Bronchial epithelial cell (primary cell): ENCODE measurements at regions not wholly inside any gene's neighbourhood (a gene's known extent, or its start where the extent isn't known, plus 50 kb on each side); places are given as distances from the start of the nearest gene placed in this dataset.
"Not testable (repeated sequence)": the region's sequence is repeated elsewhere in the genome, so short reads cannot be mapped to it uniquely, and the experiment has no call there.

ENCODE experiments used
- DNase-seq: peaks from one replicate; pipeline ENCODE4 v3.0.0-alpha.2; 2010; ENCODE audit warnings: low read depth
- FAIRE-seq: peaks from 2 replicates; lab custom pipeline; 2011; peaks lifted over from hg19 to GRCh38; lab: Jason Lieb, UNC
- H3K27me3 ChIP-seq: 2 replicates; pipeline ENCODE4 v1.5.1; 2011; ENCODE audit warnings: low read length; ENCODE audit not compliant: control insufficient read depth, insufficient read depth
- H3K36me3 ChIP-seq: 2 replicates; pipeline ENCODE4 v1.5.1; 2011; ENCODE audit warnings: low read length; ENCODE audit not compliant: control insufficient read depth, insufficient read depth
- H3K4me3 ChIP-seq: 2 replicates; pipeline ENCODE4 v1.5.1; 2011; ENCODE audit warnings: mild to moderate bottlenecking, low read depth, low read length, control low read depth
- CTCF ChIP-seq: IDR thresholded peaks from 2 replicates; pipeline ENCODE4 v1.5.1; 2011; ENCODE audit warnings: mild to moderate bottlenecking, moderate library complexity, low read length, control low read depth, inconsistent platforms; ENCODE audit not compliant: insufficient read depth, severe bottlenecking

- FAIRE-seq (no peak), DNase-seq (no peak)
- Histone ChIP-seq H3K4me3 (no peak overlapping the region), H3K27me3 (no peaks in the 10 kb centered on the region), H3K36me3 (no peaks in the 10 kb centered on the region)
- TF ChIP-seq CTCF = no peak
Measured at GRCh38 chr11:25824688-25825087, 507.2 kb upstream of the ANO3 start.

DNA sequence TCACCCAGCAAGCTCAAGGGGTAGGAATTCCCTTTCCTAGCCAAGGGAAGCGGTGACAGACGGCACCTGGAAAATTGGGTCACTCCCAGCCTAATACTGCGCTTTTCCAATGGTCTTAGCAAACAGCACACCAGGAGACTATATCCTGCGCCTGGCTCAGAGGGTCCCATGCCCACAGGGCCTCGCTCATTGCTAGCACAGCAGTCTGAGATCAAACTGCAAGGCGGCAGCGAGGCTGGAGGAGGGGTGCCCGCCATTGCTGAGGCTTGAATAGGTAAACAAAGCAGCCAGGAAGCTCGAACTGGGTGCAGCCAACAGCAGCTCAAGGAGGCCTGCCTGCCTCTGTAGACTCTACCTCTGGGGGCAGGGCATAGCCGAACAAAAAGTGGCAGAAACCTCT lies 500.4 kb upstream of the ANO3 start:
- FAIRE-seq, DNase-seq: not testable (repeated sequence)

DNA sequence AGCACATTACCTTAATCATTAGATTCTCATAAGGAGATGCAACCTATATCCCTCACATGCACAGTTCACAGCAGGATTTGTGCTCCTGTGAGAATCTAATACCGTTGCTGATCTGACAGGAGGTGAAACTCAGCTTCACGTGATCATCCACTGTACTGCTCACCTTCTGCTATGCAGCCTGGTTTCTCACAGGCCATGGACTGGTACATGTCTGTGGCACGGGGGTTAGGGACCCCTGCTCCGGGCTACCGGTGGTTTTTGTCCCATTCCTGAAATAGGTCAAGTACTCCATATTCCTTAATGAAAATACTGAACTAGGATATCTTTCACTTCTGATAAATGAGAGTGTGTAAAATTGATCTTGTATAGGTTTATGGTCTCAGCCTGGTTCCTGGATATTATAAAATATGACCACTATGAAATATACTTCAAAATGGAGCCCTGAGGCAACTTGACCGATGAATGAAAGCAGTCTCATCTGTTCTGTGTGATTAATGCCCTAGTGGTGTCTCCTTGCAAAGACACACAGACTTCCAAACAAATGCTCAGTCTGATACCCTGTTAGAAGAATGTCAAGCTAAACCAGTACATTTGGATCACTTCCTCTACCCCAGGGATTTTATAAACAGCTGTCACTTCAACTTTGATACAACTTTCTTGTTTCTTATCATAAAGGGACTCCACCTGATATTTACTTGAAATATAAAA lies 492.9 kb upstream of the ANO3 start:
- Histone ChIP-seq H3K36me3 (no peaks in the 10 kb centered on the region), H3K27me3 (no peaks in the 10 kb centered on the region), H3K4me3 (no peak overlapping the region)
- no peak for TF ChIP-seq CTCF
- no peak for FAIRE-seq
- peak; percentile 8 for DNase-seq

More for the DNA sequence above, 500.4 kb upstream of the ANO3 start:
- not testable (repeated sequence) for H3K27me3 ChIP-seq, H3K36me3 ChIP-seq, H3K4me3 ChIP-seq

DNA sequence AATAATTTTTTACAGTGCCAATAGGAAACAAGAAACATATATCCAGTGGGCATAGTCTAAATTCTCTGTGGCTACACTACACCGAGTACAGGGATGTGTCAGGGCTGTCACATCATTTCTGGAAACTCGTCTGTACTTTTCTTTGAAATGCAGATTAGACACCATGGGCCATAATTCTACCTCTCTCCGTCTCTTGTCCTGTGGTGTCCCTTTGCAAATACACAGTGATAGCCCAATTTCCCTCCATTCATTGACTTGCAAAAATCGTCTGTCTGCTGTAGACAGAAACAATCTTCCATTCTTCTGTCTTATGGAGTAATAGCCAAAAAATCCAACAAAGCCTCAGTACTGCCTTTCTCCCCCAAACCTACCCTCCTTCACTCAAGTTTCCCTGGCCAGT lies 487.1 kb upstream of the ANO3 start:
- DNase-seq (no peak), FAIRE-seq (no peak)
- H3K36me3 ChIP-seq = no peaks in the 10 kb centered on the region
- no peak overlapping the region for H3K4me3 ChIP-seq
- no peak for TF ChIP-seq CTCF
- no peaks in the 10 kb centered on the region for H3K27me3 ChIP-seq

- no peak for TF ChIP-seq CTCF
- no peak for DNase-seq
- Histone ChIP-seq H3K4me3 (no peak overlapping the region), H3K36me3 (no peaks in the 10 kb centered on the region), H3K27me3 (no peaks in the 10 kb centered on the region)
- FAIRE-seq = no peak
Measured at GRCh38 chr11:25855916-25856315, 476.0 kb upstream of the ANO3 start.

- FAIRE-seq (no peak), DNase-seq (no peak)
- TF ChIP-seq CTCF = no peak
- Histone ChIP-seq H3K27me3 (no peaks in the 10 kb centered on the region), H3K36me3 (no peaks in the 10 kb centered on the region), H3K4me3 (no peak overlapping the region)
Measured at GRCh38 chr11:25859776-25860175, 472.2 kb upstream of the ANO3 start.
